ENCODE measurements at regions not wholly inside any gene's neighbourhood (a gene's known extent, or its start where the extent isn't known, plus 50 kb on each side); places are given as distances from the start of the nearest gene placed in this dataset.

DNA sequence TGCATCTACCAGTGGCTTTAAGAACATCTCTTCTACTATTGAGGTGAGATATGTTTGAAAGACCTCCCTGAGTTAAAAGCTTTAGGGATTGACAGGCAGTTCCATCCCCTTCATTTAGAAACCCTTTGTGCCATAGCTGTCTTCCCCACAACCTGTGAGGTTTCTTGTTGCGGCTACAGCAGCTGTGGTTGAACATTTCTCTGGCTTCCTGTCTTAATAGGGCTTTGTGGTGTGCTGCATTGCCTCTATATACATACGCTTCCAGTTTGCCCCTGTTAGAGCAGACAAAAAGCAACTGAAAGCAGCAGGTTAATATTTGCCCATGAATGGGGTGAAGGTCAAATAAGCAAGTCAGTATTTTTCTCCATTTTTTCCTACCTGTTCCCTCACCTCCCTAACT, 210.2 kb downstream of the TMEM200A start:
- Mint-ChIP-seq H3K36me3 (peaks cover 3% of the 10 kb centered on the region), H3K4me3 (peak overlapping the region; percentile 46), H3K27me3 (no peaks in the 10 kb centered on the region), H3K9me3 (ENCODE audit: low read depth) (no peaks in the 10 kb centered on the region), H3K27ac (peak overlapping the region; percentile 66), H3K4me1 (ENCODE audit: low read depth) (peaks cover 48% of the 10 kb centered on the region)

DNA sequence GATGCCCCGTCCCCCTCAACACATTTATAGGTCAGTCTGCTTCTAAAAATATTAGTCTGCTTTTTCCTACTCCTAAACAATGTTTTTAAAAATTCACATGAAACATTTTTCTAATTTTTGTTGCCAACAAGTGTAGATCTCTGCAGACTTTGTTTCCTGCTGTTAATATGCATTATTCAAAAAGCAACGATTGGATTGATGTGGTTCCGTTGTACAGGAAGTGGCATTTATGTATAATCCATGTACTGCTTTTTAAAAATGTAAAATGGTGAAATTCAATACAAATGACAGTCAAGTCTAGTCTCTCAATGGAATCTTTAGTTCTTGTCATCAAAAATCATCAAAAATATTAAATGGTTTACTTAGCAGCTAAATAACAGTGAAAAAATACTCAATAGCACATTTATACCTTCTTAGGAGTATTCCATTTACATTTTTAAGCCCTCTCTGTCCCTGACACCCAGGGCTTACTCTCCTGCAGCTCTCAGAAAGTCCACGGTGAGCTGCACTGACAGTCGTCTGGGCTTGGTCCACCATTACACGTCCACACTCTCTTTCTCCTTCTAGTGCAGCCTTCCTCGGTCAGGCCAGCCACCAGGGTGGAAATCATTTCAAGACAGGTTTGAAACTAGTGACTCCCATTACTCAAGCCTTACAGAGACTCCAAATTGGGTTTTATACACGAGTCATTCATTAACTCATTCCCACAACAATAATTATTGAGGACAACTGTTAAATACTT, 211.5 kb downstream of the TMEM200A start:
- peaks cover 48% of the 10 kb centered on the region for H3K4me1 Mint-ChIP-seq (ENCODE audit: low read depth)
- no peaks in the 10 kb centered on the region for H3K9me3 Mint-ChIP-seq (ENCODE audit: low read depth)
- H3K27me3 Mint-ChIP-seq: no peaks in the 10 kb centered on the region
- H3K27ac Mint-ChIP-seq: peak overlapping the region; percentile 11
- H3K4me3 Mint-ChIP-seq: peak overlapping the region; percentile 48
- peaks cover 3% of the 10 kb centered on the region for H3K36me3 Mint-ChIP-seq

DNA sequence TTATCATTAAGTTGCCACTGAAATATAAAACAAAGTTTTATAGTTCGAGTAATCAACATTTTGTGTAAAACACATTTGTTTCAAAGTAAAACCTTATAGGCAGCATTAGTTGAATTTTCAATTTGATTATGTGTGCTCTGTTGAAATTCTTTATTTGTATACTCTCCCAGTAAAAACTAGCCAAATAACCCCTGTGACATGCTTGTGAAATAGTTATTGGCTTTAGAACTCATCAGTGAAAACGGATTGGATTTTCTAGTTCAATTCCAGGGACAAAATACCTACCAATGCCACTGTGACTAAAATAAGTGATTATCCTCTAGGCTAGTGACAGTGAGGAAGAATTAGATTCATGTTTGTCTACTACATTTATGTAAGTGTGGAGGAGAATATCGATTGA, 212.9 kb downstream of the TMEM200A start:
- no peak overlapping the region for H3K4me3 Mint-ChIP-seq
- no peaks in the 10 kb centered on the region for H3K27me3 Mint-ChIP-seq
- peaks cover 3% of the 10 kb centered on the region for H3K36me3 Mint-ChIP-seq
- H3K4me1 Mint-ChIP-seq (ENCODE audit: low read depth): peaks cover 45% of the 10 kb centered on the region
- no peaks in the 10 kb centered on the region for H3K9me3 Mint-ChIP-seq (ENCODE audit: low read depth)
- H3K27ac Mint-ChIP-seq: no peak overlapping the region

DNA sequence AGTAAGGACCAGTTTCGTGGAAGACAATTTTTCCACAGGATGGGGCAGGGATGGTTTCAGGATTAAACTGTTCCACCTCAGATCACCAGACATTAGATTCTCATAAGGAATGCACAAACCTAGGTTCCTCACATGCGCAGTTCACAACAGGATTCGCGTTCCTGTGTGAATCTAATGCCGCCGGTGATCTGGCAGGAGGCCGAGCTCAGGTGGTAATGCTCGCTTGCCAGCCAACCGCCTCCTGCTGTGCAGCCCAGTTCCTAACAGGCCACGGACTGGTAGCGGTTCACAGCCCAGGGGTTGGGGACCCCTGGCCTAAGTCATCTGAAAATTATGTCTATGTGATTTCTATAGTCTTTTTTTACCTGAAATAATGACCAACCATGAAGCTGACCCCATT, 217.5 kb downstream of the TMEM200A start:
- no peaks in the 10 kb centered on the region for H3K9me3 Mint-ChIP-seq (ENCODE audit: low read depth)
- H3K36me3 Mint-ChIP-seq: peaks cover 3% of the 10 kb centered on the region
- no peak overlapping the region for H3K27ac Mint-ChIP-seq
- H3K4me3 Mint-ChIP-seq: no peak overlapping the region
- H3K4me1 Mint-ChIP-seq (ENCODE audit: low read depth): peaks cover 9% of the 10 kb centered on the region
- H3K27me3 Mint-ChIP-seq: no peaks in the 10 kb centered on the region

DNA sequence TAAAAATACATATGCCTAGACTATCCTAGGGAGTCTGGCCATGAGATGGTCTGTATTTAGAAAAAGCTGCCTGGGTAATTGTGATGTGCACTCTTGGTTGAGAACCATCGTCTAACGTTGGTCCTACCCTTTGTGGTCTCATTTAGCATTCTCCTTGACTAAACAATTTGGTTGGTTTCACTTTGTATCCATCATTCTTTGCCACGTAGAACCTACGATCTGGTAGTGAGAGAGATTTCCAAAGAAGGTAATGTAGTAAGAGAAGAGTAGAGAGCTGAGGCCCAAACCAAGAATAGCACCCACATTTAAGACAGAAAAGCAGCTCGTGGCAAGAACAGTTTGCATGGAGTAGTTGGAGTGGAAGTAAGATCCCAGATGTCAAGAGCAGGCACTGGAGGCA, 219.8 kb downstream of the TMEM200A start:
- Mint-ChIP-seq H3K36me3 (no peaks in the 10 kb centered on the region), H3K4me3 (no peak overlapping the region), H3K9me3 (ENCODE audit: low read depth) (no peaks in the 10 kb centered on the region), H3K27ac (no peak overlapping the region), H3K4me1 (ENCODE audit: low read depth) (peaks cover 6% of the 10 kb centered on the region), H3K27me3 (no peaks in the 10 kb centered on the region)

DNA sequence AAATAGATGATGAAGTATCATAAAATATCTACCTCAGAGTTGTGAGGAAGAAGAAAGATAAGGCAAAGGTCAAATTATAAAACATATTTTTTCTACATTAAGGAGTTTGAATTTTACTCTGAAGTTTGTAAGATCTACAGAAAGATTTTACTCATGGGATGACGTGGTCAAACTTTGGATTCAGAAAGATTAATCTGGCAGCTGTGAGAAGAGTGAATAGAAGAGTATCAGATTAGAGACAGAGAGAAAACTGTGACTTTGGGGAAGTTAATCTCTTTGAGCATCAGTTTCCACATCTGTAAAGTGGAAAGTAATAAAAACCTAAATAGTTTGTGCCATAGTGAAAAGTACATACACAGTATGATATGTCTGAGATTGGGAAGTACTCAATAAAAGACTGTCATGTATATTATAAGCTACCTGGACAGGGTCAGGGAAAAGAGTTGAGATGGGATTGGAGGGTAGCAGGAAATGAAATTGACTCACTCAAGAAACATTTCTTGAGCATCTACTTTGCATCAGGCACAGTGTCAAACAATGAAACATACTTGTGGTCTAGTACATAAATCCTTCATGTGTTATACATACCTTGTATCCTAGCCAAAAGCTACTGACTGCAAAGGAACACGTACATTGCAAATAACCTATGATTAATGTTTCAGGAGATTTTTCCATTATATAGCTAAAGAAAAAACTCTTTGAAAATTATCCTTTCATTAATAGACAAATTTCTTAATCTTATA, 222.1 kb downstream of the TMEM200A start:
- Mint-ChIP-seq H3K36me3 (peaks cover 7% of the 10 kb centered on the region), H3K4me3 (no peak overlapping the region), H3K27me3 (no peaks in the 10 kb centered on the region), H3K4me1 (ENCODE audit: low read depth) (peaks cover 6% of the 10 kb centered on the region), H3K27ac (no peak overlapping the region), H3K9me3 (ENCODE audit: low read depth) (peaks cover 8% of the 10 kb centered on the region)

DNA sequence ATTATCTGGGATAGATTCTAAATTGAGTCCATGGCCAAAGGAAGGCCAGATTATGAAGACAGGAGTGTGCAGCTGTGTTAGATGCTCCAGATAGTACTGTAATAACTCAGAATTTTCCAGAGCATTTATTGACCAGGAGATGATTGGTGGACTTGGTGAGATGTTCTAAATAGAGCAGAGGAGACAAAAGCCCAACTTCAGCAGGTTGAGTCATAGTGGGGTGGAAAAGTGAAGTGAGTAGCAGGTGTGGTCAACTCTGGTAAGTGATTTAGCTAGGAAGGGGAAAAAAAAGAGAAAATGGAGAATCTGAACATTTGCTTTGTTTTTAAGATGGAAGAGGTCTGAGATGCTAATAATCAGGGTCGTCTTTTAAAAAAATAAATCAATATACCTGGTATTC, 227.4 kb downstream of the TMEM200A start:
- Mint-ChIP-seq H3K4me1 (ENCODE audit: low read depth) (peaks cover 3% of the 10 kb centered on the region), H3K36me3 (peaks cover 7% of the 10 kb centered on the region), H3K27me3 (no peaks in the 10 kb centered on the region), H3K27ac (no peak overlapping the region), H3K4me3 (no peak overlapping the region), H3K9me3 (ENCODE audit: low read depth) (peaks cover 8% of the 10 kb centered on the region)

DNA sequence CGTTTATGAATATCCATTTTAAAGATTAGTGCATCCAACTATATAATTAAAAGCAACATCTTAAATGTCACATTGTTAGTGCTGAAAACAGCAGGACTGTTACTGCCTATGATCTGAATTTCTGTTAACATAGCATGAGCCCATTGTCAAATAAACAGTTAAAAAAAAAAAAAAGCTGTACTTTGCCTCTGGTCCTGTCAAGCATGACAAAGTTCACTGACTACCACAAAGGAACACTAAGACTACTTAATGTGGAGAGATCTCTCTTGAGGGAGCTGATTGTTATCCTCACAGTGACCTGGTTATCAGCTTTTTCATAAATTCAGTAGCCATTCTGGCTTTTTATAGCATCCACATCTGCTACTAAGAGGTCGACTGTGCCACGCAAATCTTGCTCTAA, 228.1 kb downstream of the TMEM200A start:
- Mint-ChIP-seq H3K4me1 (ENCODE audit: low read depth) (peaks cover 7% of the 10 kb centered on the region), H3K27me3 (no peaks in the 10 kb centered on the region), H3K4me3 (no peak overlapping the region), H3K36me3 (peaks cover 7% of the 10 kb centered on the region), H3K9me3 (ENCODE audit: low read depth) (peaks cover 8% of the 10 kb centered on the region), H3K27ac (no peak overlapping the region)

DNA sequence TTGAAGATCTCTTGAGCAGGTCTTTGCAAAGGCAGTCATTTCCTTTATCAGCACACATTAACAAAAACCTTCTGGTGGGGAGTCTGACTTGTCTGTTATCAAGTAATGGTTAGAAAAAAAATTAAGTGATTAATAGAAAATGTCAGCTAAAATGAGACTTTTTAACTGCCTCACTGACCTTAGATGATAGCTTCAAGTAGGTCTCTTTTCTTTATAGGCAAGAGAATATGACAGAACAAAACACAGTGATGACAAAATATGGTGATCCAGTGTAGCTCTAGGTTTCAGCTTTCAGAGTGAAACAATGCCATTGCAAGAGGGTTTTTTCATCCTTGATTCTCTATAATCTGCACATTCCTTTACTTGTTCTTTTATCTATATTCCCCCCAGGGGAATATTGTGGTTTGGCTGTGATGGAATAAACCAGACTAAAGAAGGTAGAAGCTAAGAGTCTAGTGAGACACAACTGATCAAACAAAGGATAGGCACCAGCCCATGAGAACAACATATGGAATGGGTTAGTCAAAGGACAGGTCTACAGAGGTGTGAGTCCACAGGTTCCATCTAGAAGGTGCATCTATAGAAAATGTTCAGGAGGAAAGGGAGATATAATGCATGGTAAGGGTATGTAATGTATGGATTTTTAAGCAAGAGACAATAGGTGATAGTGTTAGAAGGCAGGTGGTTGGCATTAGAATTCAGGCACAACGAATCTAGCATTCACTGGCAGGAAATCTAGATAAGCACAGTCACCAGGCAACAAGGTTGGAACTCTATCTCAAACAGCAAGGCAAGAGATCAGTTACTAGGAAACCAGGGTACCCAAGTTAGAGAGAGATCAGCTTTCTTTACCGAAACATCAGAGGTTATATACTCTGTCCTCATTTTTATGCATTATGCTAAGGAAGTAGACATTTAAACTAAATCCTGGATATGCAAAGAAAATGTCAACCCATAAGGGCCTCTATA, 228.9 kb upstream of the SMLR1 start:
- Mint-ChIP-seq H3K4me3 (no peak overlapping the region), H3K4me1 (ENCODE audit: low read depth) (peaks cover 23% of the 10 kb centered on the region), H3K36me3 (peaks cover 3% of the 10 kb centered on the region), H3K27ac (no peak overlapping the region), H3K9me3 (ENCODE audit: low read depth) (no peaks in the 10 kb centered on the region), H3K27me3 (no peaks in the 10 kb centered on the region)

DNA sequence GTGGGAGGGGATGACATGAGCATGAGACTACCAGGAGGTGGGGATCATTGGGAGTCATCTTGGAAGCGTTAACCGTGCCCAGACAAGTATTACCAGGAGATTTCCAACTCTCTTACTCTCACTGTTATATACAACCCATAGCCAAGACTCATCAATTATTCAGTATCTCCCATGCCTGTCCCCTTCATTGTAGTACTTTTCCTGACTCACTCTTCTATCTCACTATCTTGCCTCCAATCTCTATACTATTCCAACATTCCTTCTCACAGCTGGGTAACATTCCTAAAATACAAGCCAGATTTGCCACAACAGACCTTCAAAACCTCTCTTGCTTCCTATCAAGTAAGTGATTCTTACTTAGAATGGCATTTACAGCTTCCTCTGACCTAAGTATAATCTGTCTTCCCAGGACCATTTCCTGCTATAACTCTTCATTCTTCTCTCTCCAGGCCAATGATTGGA, 226.3 kb upstream of the SMLR1 start:
- no peak overlapping the region for H3K4me3 Mint-ChIP-seq
- H3K27ac Mint-ChIP-seq: no peak overlapping the region
- H3K4me1 Mint-ChIP-seq (ENCODE audit: low read depth): peaks cover 24% of the 10 kb centered on the region
- no peaks in the 10 kb centered on the region for H3K27me3 Mint-ChIP-seq
- H3K36me3 Mint-ChIP-seq: peaks cover 5% of the 10 kb centered on the region
- no peaks in the 10 kb centered on the region for H3K9me3 Mint-ChIP-seq (ENCODE audit: low read depth)

DNA sequence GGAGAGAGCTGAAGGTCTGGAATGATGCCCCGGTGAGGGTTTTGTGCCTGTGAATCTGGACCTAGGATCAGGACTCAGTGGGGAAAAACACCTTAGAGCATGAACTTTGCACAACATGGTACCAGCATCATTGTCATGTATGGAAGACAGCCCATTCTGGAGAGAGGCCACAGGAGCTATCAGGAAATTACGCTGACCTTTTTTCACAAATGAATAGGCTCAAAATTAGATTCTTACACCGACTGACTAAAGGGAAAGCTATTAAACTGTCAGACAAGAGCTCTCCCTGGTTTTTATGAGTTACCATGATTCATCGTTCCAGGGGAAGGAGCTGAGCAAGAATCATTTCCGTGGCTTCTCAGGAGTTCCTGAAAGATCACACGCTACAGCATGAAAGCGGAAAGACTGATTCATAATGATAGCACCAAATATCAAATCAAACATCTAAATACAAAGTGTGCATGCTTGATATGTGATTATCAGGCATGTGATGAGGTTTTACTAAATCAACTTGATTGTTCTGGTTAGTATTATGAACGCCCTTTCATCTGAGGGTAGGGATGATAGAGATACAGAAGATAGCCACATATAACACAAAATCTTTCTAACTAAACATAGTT, 224.9 kb upstream of the SMLR1 start:
- Mint-ChIP-seq H3K9me3 (ENCODE audit: low read depth) (no peaks in the 10 kb centered on the region), H3K27me3 (no peaks in the 10 kb centered on the region), H3K36me3 (peaks cover 5% of the 10 kb centered on the region), H3K4me1 (ENCODE audit: low read depth) (peaks cover 24% of the 10 kb centered on the region), H3K27ac (peak overlapping the region; percentile 67), H3K4me3 (no peak overlapping the region)

DNA sequence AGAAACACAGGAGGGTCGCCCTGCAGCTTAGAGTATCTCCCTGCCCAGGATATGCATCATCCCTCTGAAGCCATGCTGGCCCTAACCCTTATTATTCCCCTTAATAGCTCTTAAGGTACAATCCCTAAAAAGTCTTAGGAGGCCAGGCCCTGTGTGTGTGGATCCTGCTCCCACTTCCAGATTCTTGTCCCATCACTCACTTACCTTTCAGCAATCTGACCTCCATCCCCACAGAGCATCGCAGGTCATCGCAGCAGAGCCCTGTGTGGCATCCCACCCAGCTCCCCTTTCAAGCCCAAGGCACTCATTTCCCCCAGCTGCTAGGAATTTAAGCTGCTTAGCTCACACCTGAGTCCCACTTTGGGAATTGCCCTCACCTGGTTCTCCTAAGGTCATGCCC, 223.8 kb upstream of the SMLR1 start:
- no peaks in the 10 kb centered on the region for H3K9me3 Mint-ChIP-seq (ENCODE audit: low read depth)
- H3K27ac Mint-ChIP-seq: no peak overlapping the region
- no peak overlapping the region for H3K4me3 Mint-ChIP-seq
- H3K27me3 Mint-ChIP-seq: no peaks in the 10 kb centered on the region
- H3K4me1 Mint-ChIP-seq (ENCODE audit: low read depth): peaks cover 22% of the 10 kb centered on the region
- peaks cover 5% of the 10 kb centered on the region for H3K36me3 Mint-ChIP-seq

DNA sequence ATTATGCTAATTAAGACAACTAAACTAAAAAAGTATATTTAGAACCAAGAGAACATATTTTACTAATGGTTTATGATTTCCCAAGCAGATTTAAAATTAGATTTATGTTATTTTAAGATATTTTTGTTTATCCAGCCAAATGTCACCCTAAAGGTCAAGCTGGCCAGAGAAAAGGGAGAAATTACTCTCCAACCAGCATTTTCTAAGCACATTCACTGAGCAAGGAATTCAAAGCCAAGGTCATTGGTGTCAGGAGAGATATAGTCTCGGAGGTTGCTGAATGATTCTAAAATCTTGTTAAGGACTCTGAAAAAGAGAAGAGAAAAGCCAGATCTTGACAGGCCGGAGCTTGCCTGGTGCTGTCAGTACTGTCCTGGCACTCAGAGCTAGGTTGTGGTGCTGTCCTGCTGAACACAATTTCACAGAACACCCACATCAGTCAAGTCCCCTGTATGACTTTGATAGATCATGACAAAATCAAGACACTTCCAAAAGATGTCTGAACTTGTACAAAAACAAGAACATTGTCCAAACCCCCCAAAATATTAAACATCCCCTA, 222.3 kb upstream of the SMLR1 start:
- peaks cover 16% of the 10 kb centered on the region for H3K4me1 Mint-ChIP-seq (ENCODE audit: low read depth)
- H3K27me3 Mint-ChIP-seq: no peaks in the 10 kb centered on the region
- no peak overlapping the region for H3K27ac Mint-ChIP-seq
- no peak overlapping the region for H3K4me3 Mint-ChIP-seq
- no peaks in the 10 kb centered on the region for H3K9me3 Mint-ChIP-seq (ENCODE audit: low read depth)
- H3K36me3 Mint-ChIP-seq: peaks cover 2% of the 10 kb centered on the region

DNA sequence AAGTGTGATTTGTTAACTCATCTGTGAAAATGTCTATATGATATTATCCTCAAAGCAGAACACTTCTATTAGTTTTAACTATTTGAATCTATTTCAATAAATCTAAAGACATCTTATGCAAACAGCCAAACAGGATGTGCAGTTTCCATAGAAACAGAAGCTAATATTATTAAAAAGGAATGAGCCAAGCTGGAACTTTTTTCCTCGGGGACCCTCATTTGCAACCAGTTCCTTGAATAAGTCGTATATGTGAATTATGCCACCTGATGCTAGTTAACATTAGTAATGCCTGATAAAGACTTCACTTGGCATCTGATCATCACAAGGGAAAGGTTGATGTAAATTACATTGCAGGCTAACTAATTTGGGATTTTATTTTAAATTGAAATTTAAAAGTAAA, 216.9 kb upstream of the SMLR1 start:
- Mint-ChIP-seq H3K9me3 (ENCODE audit: low read depth) (no peaks in the 10 kb centered on the region), H3K36me3 (no peaks in the 10 kb centered on the region), H3K27ac (no peak overlapping the region), H3K4me3 (no peak overlapping the region), H3K4me1 (ENCODE audit: low read depth) (peaks cover 2% of the 10 kb centered on the region), H3K27me3 (no peaks in the 10 kb centered on the region)

Measured in activated naive CD8-positive, alpha-beta T cell (primary cell).